RWPE1 (cell line): ENCODE measurements at regions not wholly inside any gene's neighbourhood (a gene's known extent, or its start where the extent isn't known, plus 50 kb on each side); places are given as distances from the start of the nearest gene placed in this dataset.
A peak's percentile ranks its signal among the peaks of the same experiment; 100 is the strongest.

ENCODE experiments used
- CTCF ChIA-PET: fragments of 350-600 bp; sonication (Branson Sonifier 250); formaldehyde crosslinking; extraction: SDS; loops from one replicate; lab custom pipeline; 2021; lab: Yijun Ruan, JAX
- POLR2A ChIA-PET: fragments of 400-600 bp; formaldehyde crosslinking; extraction: SDS; loops from one replicate; lab custom pipeline; 2020; ENCODE audit warnings: antibody characterized with exemption; ENCODE audit not compliant: low non-redundant PET; lab: Yijun Ruan, JAX
- DNase-seq: peaks from one replicate; pipeline ENCODE4 v3.0.0; 2012; ENCODE audit warnings: low spot score
- H3K27ac ChIP-seq: fragments of 450-650 bp; 2 replicates; pipeline ENCODE4 v1.5.1; 2017
- CTCF ChIP-seq: fragments of 450-650 bp; conservative IDR thresholded peaks from 2 replicates; pipeline ENCODE4 v1.5.1; 2017; ENCODE audit warnings: low read depth, mild to moderate bottlenecking

GRCh38 chr14:42469637-42470426 lies 863.2 kb downstream of the LRFN5 start:
- CTCF ChIA-PET: no interaction called here
- TF ChIP-seq CTCF: no peak
- peak; percentile 2 for DNase-seq
- H3K27ac ChIP-seq: no peak overlapping the region
- POLR2A ChIA-PET: no interaction called here

- TF ChIP-seq CTCF: no peak
- H3K27ac ChIP-seq: no peak overlapping the region
- DNase-seq: no peak
- POLR2A ChIA-PET: no interaction called here
- CTCF ChIA-PET: no interaction called here
These were observed 854.0 kb downstream of the LRFN5 start for GRCh38 chr14:42460673-42461072.

- no peak overlapping the region for H3K27ac ChIP-seq
- DNase-seq: no peak
- CTCF ChIA-PET: no interaction called here
- POLR2A ChIA-PET: no interaction called here
- no peak for TF ChIP-seq CTCF
These were observed 852.6 kb downstream of the LRFN5 start for GRCh38 chr14:42459171-42459685.

GRCh38 chr14:42441615-42442014 lies 834.9 kb downstream of the LRFN5 start:
- ChIA-PET CTCF (no interaction called here), POLR2A (no interaction called here)
- no peak for DNase-seq
- TF ChIP-seq CTCF: no peak
- H3K27ac ChIP-seq: no peak overlapping the region

GRCh38 chr14:42437809-42438208 lies 831.1 kb downstream of the LRFN5 start:
- no peak overlapping the region for H3K27ac ChIP-seq
- TF ChIP-seq CTCF: no peak
- ChIA-PET POLR2A (no interaction called here), CTCF (no interaction called here)
- DNase-seq: no peak

GRCh38 chr14:42429401-42429800 lies 822.7 kb downstream of the LRFN5 start:
- no peak for DNase-seq
- CTCF ChIA-PET: no interaction called here
- no peak overlapping the region for H3K27ac ChIP-seq
- POLR2A ChIA-PET: no interaction called here
- TF ChIP-seq CTCF: no peak
